DMS153 (cell line): ENCODE measurements at regions not wholly inside any gene's neighbourhood (a gene's known extent, or its start where the extent isn't known, plus 50 kb on each side); places are given as distances from the start of the nearest gene placed in this dataset.
"Not testable (repeated sequence)": the region's sequence is repeated elsewhere in the genome, so short reads cannot be mapped to it uniquely, and the experiment has no call there.

ENCODE experiments used
- DNase-seq: peaks from one replicate; lab custom pipeline; 2025; lab: John Stamatoyannopoulos, UW

DNA sequence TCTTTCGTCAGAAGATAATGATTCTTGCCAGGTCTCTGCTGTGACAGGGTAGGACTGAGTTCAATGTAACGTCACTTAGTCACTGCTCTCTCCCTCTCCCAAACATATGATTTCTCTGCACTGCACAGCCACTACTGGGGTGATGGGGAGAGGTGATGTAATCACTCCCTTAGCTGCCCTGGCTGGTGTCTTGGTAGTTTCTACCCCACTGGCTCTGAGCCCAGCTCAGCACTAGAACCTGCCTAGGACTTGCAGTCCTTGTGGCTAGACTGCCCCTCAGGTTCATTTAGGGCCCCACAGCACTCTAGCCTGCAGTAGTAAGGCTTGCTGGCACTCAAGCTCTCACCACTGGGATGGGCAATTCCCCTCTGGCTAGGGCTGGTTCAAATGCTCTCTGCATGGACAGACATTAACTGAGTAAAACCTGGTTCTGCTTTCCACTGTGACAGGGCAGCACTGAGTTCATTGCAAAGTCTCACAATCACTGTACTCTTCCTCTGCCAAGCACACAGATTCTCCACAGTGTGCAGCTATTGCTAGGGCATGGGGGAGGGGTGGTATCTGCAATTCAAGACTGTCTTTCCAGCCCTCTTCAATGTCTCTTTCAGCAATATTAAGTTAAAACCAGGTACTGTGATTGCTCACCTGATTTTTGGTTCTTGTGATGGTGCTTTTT, 571.4 kb upstream of the FAT3 start:
- DNase-seq: no peak

DNA sequence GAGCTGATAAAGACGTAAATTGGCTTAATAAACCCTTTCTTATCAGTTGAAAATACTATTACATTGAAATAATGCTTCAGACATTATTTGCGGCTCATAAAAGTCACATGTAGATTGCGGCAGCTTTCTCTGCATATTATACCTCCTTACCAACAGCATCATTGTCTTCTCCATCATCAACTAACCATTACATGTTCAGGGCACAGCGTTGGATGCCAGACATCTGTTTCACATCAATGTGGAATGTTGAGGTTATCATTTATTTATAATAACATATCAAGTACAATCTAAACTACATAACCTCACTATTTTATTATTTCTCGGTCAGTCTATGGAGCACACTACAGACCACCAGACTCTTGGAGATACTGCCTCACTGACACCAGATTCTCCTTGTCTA, 573.8 kb upstream of the FAT3 start:
- no peak for DNase-seq

DNA sequence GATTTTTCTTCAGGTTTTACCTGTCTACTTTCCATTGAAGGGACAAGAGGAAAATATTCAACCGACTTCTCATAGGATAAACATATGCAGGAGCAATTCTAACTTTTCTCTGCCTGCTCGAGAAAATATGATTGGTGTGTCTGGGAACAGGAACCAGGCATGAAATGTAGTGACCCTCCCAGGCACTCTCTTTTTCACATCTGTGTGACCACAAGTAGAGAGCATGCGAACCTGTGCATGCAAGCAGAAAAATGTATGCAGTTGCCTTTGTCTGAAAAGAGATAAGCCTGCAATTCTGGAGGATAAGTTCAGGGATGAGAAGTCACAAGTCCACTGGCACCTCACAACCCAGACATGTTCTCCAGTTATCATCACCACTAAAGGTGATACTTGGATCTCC, 583.5 kb upstream of the FAT3 start:
- no peak for DNase-seq

DNA sequence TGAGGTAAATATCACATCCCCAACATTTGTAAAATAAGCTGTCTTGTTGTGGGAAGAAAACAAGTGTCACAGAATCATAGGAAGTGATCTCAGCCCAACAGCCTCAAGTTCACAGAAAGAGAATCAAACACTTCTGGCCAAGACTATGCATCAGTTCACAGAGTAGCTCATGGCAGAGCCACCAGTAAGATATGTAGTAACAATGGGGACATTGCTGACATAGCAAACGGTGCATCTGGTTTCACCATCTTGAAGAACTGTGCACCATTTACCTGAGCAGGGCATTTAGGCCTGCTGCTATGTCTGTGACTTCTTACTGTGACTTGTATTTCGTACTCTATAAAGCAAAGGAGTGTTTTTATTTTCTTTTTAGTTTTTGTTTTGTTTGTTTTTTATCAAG, 585.3 kb upstream of the FAT3 start:
- no peak for DNase-seq

DNA sequence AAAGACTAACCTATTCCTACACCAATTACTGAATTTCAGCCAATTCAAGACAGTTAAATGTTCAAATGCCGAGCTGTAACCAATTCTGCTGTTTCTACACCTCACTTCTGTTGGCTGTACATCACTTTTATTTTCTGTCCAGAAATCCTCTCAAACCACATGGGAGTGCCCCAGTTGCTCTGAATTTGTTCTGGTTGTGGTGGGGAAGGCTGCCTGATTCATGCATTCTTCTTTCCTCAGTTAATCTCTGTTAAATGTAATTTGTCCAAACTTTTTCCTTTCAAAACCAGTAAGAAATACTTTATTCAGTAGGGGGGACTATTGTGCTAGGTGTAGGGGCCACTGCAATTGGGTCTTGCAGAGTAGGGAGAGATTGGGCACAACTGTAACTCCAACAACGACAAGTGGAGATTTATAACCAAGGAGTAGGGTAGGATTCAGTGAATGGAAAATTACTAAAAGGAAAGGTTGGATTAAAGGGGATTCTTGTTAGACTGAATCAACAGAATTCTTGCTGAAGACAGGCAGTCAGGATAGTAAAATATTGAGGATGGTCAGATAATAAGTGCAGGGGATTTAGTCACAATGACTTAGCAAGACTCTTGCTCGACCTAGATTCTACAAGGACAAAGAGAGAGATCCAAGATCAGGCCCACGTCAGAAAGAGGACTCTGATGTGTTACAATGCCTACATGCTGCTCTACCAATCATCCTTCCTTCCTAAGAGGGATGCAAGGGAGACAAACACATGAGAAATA, 593.5 kb upstream of the FAT3 start:
- DNase-seq: no peak

DNA sequence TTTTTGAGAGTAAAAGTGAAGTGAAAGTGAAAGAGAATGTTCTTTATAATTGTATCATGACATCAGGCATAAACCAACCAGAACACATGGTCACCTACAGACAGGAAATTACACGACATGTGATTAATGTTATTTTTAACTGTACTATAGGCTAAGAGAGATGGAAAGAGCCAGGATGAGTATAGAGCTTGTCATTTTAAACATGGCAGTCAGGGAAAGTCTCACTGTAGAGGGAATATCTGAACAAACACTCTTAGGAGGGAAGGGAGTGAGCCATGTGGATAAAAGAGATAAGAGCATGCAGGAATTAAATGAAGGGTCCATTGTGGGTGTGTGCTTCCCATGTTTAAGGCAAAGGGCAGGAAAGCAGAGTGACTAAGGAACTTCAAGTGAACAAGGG, 599.1 kb upstream of the FAT3 start:
- DNase-seq: no peak

DNA sequence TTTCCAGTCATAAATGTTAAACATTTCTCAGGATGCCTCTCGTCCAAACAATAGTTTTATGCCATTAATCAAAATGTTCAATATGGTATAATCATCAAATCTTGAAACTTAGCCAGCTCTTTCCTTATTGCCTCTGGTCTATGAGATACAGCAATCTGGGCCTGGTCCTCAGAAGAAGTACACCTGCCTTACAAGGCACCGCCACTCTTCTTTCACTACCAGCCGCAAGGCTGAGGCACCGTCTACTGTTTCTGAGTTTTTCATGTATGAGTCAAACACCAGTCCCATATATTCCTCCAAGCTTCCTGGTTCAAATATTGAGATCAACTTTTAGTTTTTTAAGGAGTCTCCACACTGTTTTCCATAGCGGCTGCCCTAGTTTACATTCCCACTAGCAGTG, 600.6 kb upstream of the FAT3 start:
- DNase-seq: no peak

DNA sequence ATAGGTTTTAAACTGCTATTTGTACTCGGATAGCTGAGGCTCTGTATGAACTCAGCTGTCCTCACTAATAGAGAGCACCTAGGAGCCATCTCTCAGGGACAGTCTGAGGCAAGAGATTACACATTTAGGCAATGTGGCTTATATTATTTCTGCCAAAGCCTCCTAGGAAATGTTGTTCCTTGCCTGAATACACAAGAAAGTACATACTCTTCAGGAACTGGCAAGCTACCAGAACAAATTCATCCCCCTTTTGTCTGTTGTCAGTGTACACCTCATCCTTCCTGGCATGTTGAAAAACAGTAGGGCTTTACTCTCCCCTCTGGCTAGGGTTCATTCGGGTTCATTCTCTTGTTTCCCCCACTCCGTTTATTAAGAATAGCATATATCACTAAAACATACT, 615.9 kb upstream of the FAT3 start:
- DNase-seq: peak; percentile 60

DNA sequence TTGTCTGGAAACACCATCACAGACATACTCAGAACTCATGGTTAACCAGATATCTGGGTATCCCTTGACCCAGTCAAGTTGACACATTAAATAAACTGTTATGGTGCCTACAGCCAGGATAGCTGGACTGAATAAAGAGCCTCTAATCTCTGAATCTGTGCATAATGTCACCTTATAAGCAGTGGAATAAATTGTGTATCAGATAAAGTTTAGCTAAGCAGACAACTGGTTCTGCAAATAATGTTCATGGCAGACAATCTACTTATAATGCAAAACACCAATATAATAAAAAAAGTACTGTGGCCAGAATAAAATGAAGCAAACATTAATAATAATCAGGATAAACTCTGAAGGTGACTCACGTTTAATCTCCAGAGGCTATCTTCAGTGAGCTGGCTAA, 628.5 kb upstream of the FAT3 start:
- DNase-seq: no peak

DNA sequence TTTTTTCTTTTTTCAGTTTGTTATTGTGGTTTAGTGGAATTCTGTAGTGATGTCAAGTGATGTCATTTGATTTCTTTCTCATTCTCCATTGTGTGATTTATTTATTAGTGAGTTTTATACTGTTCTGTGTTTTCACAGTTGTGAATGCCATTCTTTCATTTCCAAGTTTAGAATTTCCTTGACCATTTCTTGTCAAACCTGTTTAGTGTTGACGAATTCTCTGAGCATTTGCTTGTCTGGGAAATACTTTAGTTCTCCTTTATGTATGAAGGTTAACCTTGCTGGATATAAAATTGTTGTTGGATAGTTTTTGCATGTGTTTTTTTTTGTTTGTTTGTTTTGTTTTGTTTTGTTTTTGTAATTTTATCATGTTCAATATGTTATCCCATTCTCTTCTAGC, 633.6 kb upstream of the FAT3 start:
- DNase-seq: no peak

DNA sequence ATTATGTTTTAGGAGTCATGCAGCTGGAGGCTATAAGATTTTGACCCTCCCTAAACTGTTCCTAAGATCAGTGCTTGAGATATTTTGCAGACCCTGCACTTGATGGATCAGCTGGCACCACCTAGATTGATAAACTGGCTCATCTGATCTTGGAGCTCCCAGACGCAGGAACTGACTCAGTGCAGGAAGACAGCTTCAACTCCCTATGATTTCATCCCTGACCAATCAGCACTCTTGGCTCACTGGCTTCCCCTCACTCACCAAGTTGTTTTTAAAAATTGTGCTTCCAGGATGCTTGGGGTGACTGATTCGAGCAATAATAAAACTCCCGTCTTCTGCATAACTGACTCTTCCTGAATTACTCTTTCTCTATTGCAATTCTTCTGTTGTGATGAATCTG, 637.5 kb upstream of the FAT3 start:
- DNase-seq: no peak

DNA sequence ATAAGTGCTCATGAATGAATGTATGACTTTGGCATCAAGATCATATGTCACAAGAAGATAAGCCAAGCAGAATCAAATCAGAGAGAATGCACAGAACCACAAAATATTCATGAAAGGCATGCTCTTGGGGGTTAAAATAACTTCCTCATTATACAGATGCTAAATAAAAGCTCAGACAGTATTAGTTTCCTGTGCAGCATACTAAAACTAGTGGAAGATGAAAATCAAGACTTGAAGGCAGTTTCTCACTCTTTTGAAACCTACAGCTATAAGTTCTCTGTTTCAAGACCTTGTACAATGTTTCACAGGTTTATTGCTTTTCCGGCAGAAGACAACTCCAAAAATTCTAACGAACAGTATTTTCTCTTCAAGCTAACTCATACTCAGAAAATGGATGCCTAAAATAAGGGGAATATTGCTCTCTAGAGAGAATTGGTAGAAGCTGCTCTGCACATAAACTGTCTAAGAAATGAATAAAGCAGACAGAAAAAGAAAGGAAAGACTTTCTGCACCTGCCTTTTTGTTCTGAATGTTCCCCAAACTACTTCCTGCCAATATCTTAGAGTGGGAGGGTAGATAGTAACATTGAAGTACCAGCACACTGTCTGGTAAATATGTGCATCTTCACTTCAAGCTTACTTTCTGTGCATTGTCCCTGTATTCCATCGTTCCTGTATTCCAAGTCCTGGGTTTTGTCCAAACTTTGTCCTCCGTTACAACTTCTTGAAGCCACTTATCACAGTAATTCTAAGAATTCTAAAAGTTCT, 639.4 kb upstream of the FAT3 start:
- no peak for DNase-seq

DNA sequence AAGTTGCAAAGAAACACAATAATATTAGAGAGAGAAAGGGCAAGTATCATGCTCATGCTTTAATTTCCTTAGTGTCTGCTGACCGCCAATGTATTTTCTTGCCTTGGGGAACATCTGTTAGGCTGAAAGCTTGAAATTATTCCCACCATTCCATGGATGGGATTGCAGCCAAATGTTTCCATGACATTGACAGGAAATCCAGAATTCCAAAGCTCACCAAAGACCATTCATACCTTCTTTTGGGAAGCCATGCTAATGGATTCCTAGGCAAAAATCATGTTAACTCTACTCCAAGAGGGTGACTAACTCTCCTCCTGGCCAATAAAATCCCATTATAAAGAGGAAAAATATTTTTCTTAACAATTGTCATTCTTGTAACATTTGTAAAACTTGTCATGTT, 661.4 kb upstream of the FAT3 start:
- no peak for DNase-seq

DNA sequence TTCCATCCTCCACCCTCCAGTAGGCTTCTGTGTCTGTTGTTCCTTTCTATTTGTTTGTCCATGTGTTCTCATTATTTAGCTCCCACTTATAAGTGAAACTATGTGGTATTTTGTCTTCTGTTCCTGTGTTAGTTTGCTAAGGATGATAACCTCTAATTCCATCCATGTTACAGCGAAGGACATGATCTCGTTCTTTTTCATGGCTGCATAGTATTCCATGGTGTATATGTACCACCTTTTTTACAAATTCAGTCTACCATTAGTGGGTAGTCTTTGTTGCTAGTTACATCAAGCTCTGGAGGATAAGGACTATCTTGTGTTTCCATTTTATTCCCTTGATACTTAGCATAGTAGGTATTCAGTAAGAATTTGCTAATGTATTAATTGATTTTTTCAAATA, 664.2 kb upstream of the FAT3 start:
- DNase-seq: no peak

DNA sequence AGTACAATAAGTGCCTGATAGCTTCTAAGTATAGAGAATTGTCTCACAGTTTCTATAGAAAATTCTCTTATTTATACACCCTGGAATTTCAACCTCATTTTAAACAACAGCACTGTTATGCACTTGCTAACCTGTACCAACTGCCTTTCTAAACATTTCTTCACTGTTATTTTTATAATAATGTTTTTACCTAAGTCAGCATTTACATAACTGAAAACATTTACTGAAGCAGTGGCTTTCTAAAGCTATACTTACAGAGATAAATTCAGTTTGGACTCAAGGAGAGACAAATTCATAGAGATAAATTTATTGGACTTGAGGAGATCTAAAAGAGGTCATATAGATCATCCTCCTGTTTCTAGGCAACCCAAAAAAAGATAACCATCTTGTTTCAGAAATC, 686.6 kb upstream of the FAT3 start:
- DNase-seq: no peak

DNA sequence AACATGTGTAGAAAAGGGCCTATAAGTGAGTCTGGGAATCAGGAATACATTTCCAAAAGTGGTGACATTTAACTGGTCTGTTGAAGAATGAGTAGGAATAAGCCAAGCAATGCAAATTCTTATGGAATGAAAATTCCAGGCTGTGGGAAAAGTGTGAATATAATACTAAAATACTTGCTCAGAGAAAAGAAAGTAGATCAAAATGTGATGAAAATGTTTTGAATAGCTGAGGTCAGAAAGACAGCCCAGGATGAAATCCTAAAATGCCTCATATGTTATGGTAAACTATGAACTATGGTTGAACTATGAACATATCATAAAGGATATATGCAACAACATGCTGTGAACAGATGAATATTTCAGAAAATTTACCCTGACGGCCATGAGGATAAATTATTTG, 688.3 kb upstream of the FAT3 start:
- DNase-seq: no peak

DNA sequence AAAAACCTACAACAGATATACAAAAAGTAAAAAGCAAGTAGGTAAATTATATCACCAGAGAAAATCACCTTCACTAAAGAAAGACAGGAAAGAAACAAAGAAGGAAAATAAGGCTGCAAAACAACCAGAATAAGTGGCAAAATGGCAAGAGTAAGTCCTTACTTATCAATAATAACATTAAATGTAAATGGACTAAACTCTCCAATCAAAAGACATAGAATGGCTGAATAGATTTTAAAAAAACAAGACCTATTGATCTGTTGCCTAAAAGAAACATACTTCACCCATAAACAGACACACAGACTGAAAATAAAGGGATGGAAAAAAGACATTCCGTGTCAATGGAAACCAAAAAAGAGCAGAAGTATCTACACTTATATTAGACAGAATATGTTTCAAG, 695.7 kb upstream of the FAT3 start:
- no peak for DNase-seq

DNA sequence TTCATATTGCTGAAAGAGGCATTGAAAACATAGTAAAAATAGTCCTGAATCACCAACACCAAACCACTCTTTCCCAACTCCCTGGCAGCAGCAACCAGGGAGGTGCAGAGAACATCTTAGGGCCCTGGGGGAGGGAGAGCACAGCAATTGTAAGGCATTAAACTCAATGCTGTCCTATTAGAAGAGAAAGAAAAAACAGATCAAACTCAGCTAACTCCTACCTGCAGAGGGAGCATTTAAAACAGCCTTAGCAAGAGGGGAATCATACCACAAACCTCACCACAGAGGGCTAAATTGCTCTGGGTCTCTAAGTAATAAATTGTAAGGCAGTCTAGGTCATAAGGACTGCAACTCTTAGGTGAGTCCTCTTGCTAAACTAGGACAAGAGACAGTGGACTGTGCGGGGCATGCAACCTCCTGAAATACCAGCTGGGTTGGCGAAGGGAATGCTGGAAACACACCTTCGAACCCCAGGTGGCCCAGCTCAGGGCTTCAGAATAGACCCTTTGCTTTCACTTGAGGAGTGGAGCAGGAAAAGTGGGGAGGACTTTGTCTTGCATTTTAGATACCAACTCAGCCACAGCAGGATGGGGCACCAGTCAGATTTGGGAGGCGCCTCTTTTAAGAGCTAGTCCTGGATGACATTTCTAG, 697.1 kb upstream of the FAT3 start:
- DNase-seq: no peak

DNA sequence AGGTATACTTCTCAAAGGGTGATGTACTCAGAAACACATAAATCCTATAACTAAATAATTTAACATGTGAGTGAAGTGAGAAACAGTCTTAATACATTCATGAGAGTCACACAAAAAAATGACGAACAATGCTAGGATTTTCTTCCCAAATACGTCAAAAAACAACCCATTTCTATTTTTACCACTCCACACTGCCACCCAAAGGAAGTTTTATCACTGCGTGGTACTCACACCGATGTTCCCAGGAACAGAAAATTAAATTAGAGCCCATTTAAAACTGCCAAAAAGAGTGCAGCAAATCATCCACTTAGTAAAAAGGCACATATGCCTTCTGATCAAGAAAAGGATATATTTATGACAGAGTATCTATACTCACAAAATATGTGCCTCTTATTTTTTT, 710.9 kb upstream of the FAT3 start:
- DNase-seq: no peak

DNA sequence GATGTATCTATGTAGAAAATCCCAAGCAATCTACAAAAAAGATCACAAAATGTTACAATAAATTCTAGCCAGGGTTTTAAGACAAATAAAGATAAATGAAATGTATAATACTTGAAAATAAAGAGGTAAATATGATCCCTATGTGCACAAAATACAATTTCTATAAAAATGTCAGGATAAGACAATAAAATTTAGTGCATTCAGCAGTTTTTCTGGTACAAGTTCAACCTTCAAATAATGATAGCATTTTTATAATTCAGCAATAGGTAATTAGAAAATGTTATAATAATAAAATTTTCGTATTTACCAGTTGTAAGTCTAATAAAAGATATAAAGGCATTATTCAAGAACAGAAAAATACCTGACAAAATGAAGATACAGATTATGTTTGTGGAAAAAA, 726.8 kb upstream of the FAT3 start:
- DNase-seq: no peak

DNA sequence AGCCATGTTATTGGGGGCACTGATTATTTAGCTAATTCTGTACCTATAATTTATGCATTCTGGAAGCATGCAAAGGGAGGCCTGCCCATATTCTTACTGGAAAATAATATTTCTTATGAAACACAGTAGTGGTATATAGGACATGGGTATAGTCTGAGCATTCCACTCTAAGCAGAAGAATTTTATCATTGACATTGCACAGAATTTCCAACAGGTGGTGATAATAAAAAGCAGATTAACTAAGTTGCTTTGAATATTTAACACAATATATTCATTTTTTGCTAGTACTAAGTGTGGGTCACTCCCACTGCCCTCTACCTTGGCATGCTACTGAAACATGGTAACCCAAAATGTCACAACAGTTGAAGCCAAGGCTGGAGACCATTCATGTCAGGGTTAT, 728.8 kb upstream of the FAT3 start:
- DNase-seq: no peak

DNA sequence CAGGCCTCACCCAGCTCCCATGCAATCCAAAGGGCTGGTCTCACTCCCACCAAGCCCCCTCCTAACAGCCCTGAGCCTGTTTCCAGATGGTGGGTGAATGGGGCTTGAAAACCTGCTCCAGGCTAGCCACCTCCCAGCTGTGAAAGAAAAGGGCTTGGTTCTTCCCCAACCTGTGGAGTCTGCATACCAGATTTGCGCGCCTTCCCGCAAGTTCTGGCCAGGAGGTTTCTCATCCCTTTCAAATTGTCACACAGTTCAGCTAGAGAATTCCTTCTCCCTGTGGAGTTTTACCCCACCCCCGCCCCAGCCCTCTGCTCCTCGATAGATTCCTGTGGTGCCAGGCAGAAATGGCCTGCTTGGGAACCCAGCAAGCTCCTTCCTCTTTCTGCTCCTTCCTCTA, 734.6 kb upstream of the FAT3 start:
- no peak for DNase-seq

DNA sequence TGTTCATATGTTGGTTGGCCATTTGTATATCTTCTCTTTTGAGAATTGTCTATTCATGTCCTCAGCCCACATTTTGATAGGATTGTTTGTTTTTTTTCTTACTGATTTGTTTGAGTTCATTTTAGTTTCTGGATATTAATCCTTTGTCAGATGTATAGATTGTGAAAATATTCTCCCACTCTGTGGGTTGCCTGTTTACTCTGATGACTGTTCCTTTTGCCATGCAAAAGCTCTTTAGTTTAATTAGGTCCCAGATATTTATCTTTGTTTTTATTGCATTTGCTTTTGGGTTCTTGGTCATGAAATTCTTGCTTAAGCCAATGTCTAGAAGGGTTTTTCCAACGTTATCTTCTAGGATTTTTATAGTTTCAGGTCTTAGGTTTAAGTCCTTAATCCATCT, 740.7 kb upstream of the FAT3 start:
- DNase-seq: not testable (repeated sequence)
